ENCODE measurements at regions not wholly inside any gene's neighbourhood (a gene's known extent, or its start where the extent isn't known, plus 50 kb on each side); places are given as distances from the start of the nearest gene placed in this dataset.
"Not testable (repeated sequence)": the region's sequence is repeated elsewhere in the genome, so short reads cannot be mapped to it uniquely, and the experiment has no call there.

- DNase-seq = no peak
- TF ChIP-seq GATA1 (IDR thresholded peaks at IDR 0.05; ENCODE audit: low read depth, low read length) = no peak
- no peak for TF ChIP-seq POLR2A (IDR thresholded peaks at IDR 0.05; ENCODE audit: low read length)
Measured at GRCh38 chr4:29326816-29327215, 1393.4 kb upstream of the PCDH7 start.

- TF ChIP-seq GATA1 (IDR thresholded peaks at IDR 0.05; ENCODE audit: low read depth, low read length) = no peak
- TF ChIP-seq POLR2A (IDR thresholded peaks at IDR 0.05; ENCODE audit: low read length) = no peak
- DNase-seq = no peak
Measured at GRCh38 chr4:29336861-29337260, 1383.3 kb upstream of the PCDH7 start.

- DNase-seq = no peak
- TF ChIP-seq GATA1 (IDR thresholded peaks at IDR 0.05; ENCODE audit: low read depth, low read length) (no peak), POLR2A (IDR thresholded peaks at IDR 0.05; ENCODE audit: low read length) (no peak)
Measured at GRCh38 chr4:29372971-29373370, 1347.2 kb upstream of the PCDH7 start.

- no peak for TF ChIP-seq POLR2A (IDR thresholded peaks at IDR 0.05; ENCODE audit: low read length)
- no peak for TF ChIP-seq GATA1 (IDR thresholded peaks at IDR 0.05; ENCODE audit: low read depth, low read length)
- DNase-seq = no peak
Measured at GRCh38 chr4:29375716-29376115, 1344.5 kb upstream of the PCDH7 start.

- DNase-seq = not testable (repeated sequence)
Measured at GRCh38 chr4:29378237-29378636, 1341.9 kb upstream of the PCDH7 start.

GRCh38 chr4:29390921-29391320 is 1329.2 kb upstream of the PCDH7 start:
- TF ChIP-seq GATA1 (IDR thresholded peaks at IDR 0.05; ENCODE audit: low read depth, low read length) (no peak), POLR2A (IDR thresholded peaks at IDR 0.05; ENCODE audit: low read length) (no peak)
- DNase-seq = no peak

GRCh38 chr4:29405116-29405515 is 1315.1 kb upstream of the PCDH7 start:
- no peak for TF ChIP-seq POLR2A (IDR thresholded peaks at IDR 0.05; ENCODE audit: low read length)
- TF ChIP-seq GATA1 (IDR thresholded peaks at IDR 0.05; ENCODE audit: low read depth, low read length) = no peak
- no peak for DNase-seq

- DNase-seq = no peak
- TF ChIP-seq POLR2A (IDR thresholded peaks at IDR 0.05; ENCODE audit: low read length) (no peak), GATA1 (IDR thresholded peaks at IDR 0.05; ENCODE audit: low read depth, low read length) (no peak)
Measured at GRCh38 chr4:29415771-29416170, 1304.4 kb upstream of the PCDH7 start.

- DNase-seq = no peak
Measured at GRCh38 chr4:29423836-29424721, 1296.1 kb upstream of the PCDH7 start.

GRCh38 chr4:29453303-29453820 is 1266.8 kb upstream of the PCDH7 start:
- TF ChIP-seq POLR2A (IDR thresholded peaks at IDR 0.05; ENCODE audit: low read length) (no peak), GATA1 (IDR thresholded peaks at IDR 0.05; ENCODE audit: low read depth, low read length) (no peak)
- no peak for DNase-seq

More at GRCh38 chr4:29423836-29424721, 1296.1 kb upstream of the PCDH7 start:
- no peak for TF ChIP-seq GATA1 (IDR thresholded peaks at IDR 0.05; ENCODE audit: low read depth, low read length)
- TF ChIP-seq POLR2A (IDR thresholded peaks at IDR 0.05; ENCODE audit: low read length) = no peak

GRCh38 chr4:29459926-29460325 is 1260.2 kb upstream of the PCDH7 start:
- TF ChIP-seq POLR2A (IDR thresholded peaks at IDR 0.05; ENCODE audit: low read length) = no peak
- TF ChIP-seq GATA1 (IDR thresholded peaks at IDR 0.05; ENCODE audit: low read depth, low read length) = no peak
- no peak for DNase-seq

GRCh38 chr4:29467044-29467717 is 1253.0 kb upstream of the PCDH7 start:
- TF ChIP-seq GATA1 (IDR thresholded peaks at IDR 0.05; ENCODE audit: low read depth, low read length) (no peak), POLR2A (IDR thresholded peaks at IDR 0.05; ENCODE audit: low read length) (no peak)
- DNase-seq = peak in 1 of 2 experiments; percentile 6
